ENCODE measurements at regions not wholly inside any gene's neighbourhood (a gene's known extent, or its start where the extent isn't known, plus 50 kb on each side); places are given as distances from the start of the nearest gene placed in this dataset.

DNA sequence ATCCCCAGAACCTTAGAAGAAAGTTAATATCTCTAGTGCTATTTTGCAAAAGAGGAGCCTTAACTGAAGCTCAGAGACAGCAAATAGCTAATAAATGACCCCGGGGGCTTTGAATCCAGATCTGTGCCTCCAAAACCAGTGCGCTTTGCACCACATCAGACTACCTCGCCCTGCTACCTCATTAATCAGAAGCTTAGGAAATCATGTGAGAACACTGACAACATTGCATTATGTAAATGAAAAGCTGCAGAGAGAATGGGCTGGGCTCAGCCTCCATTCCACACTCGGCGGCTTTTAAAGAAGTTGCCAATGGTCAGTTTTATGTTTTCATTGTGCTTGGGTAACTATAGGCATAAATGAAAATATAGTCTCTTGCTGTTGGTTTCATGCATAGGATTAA is 54.0 kb upstream of the STMND1 start:
- no peak for DNase-seq (ENCODE audit: low read depth in 2 of 2)

DNA sequence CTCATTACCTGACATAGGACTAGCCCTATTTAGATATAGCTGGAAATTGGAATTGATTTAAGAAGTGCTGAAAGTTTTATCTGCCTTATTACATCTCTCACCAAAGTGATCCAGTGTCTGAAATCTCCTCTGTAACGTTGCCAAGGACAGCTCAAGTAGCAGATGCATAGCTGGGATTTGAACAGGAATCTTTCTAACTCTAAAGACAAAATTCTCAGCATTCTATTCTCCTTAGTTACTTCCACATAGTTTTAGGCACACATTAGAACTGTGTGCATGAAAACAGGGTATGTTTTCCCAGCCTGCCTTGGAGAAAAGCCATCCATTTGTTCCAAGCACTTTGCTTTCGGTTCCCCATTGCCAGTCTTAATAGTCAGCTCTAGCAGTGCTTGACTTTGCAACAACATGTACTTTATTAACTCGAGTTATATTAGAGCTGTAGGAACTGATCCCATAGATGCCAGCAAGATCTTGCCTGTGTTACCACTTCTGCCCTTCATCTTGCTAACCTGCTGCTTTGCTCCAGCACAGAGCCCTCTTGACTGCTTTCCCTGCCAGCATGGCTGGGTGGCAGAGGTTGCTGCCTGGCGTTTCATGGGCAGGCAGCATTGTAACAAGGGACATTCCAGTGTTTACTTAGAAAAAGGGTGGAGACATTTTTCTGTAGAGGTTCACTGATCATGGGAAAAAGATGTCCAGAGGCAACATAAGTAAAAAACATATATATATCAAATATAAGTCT is 56.1 kb upstream of the STMND1 start:
- no peak for DNase-seq (ENCODE audit: low read depth in 2 of 2)

- no peak for DNase-seq (ENCODE audit: low read depth in 2 of 2)
These were observed 58.7 kb upstream of the STMND1 start for GRCh38 chr6:17043148-17043522.

GRCh38 chr6:17042422-17043147 is 59.3 kb upstream of the STMND1 start:
- no peak for DNase-seq (ENCODE audit: low read depth in 2 of 2)

- DNase-seq (ENCODE audit: low read depth in 2 of 2) = no peak
These were observed 62.6 kb upstream of the STMND1 start for GRCh38 chr6:17039266-17039665.

GRCh38 chr6:17038316-17038715 is 63.5 kb upstream of the STMND1 start:
- DNase-seq (ENCODE audit: low read depth in 2 of 2) = no peak

DNA sequence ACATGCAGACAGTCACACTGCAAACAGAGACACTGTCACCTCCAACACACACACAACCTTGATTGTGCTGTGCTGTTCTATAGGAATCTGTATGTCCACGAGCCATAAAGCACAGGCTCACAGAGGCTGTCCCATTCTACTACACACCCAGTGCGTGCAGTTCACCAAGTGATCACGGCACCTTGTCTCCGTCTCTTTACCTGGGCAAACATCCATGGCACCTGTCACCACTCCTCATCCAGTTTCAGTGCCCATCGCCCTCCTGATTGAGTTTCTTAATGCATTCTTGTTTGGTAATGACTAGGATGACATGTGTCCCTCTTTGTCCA is 65.8 kb upstream of the STMND1 start:
- no peak for DNase-seq (ENCODE audit: low read depth in 2 of 2)

- no peak for DNase-seq (ENCODE audit: low read depth in 2 of 2)
These were observed 66.4 kb upstream of the STMND1 start for GRCh38 chr6:17035257-17036064.

DNA sequence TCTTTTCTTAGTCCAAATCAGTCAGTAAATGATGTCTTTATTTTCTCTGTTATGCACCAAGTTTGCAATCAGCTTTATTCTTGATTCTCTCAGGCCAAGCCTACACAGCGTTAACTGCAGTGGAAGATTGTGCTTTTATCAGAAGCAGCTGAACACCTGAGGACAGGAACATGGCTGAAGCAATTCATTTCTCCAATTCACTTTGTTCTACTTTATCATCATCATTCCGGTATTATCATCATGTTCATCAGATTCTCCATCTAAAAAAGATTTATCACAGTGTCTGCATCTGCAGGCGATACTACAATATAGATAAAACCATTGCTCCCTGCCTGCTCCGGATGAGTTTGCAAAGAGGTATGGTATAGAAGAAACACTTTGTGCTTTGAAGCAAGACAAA is 68.1 kb upstream of the STMND1 start:
- no peak for DNase-seq (ENCODE audit: low read depth in 2 of 2)

GRCh38 chr6:17032988-17033634 is 68.7 kb upstream of the STMND1 start:
- no peak for DNase-seq (ENCODE audit: low read depth in 2 of 2)

- no peak for DNase-seq (ENCODE audit: low read depth in 2 of 2)
These were observed 69.3 kb upstream of the STMND1 start for GRCh38 chr6:17032590-17032987.

- DNase-seq (ENCODE audit: low read depth in 2 of 2) = no peak
These were observed 69.9 kb upstream of the STMND1 start for GRCh38 chr6:17031961-17032360.

GRCh38 chr6:17027441-17027840 is 74.4 kb upstream of the STMND1 start:
- no peak for DNase-seq (ENCODE audit: low read depth in 2 of 2)

- no peak for DNase-seq (ENCODE audit: low read depth in 2 of 2)
These were observed 79.2 kb upstream of the STMND1 start for GRCh38 chr6:17022604-17023003.

GRCh38 chr6:17021539-17021889 is 80.3 kb upstream of the STMND1 start:
- no peak for DNase-seq (ENCODE audit: low read depth in 2 of 2)

DNA sequence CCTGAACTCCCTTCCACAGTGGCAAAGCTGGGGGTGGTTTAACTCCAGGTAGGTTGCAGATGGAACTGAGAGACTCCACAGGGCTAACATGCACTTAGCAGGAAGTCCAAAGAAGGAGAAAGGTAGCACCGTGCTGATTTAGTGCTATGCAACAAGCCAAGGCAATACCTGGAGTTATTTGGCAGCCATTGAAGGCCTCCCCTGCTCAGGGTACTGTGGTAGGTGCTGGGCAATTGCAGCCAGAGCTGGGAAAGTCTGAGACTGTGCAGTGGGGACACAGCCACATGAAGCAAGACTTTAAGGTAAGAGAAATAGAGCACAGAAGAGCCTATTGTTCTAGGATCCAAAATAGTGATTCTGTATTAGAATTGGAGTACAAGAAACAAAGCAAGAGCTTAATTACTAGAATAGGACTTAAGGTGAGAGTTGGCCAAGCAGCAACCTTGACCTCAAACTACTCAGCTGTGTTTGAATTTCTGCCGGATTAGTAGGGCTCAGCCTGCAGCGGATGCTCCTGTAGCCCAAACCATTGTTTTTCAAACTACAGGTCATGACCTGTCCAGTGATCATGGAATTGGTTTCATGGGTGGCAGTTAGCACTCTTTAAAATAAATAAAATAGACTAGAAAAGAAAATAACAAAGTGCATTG is 80.8 kb upstream of the STMND1 start:
- DNase-seq (ENCODE audit: low read depth in 2 of 2) = no peak

DNA sequence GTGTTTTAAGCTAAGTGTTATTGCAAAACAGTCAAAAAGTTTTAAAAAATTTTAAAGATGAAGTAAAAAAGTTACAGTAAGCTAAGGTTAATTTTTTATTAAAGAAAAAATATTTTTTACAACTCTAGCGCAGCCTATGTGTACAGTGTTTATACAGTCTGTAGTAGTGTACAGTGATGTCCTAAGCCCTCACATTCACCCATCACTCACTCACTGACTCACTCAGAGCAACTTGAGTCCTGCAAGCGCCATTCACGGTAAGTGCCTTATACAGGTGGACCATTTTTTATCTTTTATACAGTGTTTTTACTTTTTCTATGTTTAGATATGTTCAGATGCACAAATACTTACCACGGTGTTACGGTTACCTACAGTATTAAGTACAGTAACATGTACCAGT is 83.4 kb upstream of the STMND1 start:
- no peak for DNase-seq (ENCODE audit: low read depth in 2 of 2)

DNA sequence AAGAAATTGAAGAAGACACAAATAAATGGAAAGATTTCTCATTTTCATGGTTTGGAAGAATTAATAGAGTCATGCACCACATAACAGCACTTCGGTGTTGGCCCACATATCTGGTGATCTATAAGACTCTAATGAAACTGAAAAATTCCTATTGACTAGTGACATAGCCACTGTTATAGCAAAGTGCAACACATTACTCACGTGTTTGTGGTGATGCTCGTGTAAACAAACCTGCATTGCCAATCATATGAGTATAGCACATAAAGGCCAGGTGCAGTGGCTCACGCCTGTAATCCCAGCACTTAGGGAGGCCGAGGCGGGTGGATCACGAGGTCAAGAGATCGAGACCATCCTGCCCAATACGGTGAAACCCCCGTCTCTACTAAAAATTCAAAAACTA is 84.4 kb upstream of the STMND1 start:
- DNase-seq (ENCODE audit: low read depth in 2 of 2) = no peak

- peak in 1 of 2 donors; percentile 9 for DNase-seq (ENCODE audit: low read depth in 2 of 2)
These were observed 86.1 kb upstream of the STMND1 start for GRCh38 chr6:17015551-17016381.

DNA sequence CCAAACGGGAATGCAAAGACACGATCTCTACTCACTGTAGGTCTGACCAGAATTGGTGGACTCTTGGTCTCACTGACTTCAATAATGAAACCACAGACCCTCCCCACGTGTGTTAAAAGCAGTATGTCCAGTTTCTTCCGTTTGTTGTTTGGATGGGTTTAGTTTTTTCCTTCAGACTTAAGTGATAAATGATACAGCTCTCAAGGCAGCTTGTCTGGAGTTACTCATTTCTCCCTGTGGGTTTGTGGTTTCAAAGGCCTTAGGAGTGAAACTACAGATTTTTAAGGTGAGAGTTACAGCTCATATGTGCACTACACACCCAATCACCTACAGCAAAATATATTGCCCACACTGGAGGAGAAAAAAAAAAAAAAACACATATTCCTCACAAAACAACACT is 86.7 kb upstream of the STMND1 start:
- DNase-seq (ENCODE audit: low read depth in 2 of 2) = no peak

DNA sequence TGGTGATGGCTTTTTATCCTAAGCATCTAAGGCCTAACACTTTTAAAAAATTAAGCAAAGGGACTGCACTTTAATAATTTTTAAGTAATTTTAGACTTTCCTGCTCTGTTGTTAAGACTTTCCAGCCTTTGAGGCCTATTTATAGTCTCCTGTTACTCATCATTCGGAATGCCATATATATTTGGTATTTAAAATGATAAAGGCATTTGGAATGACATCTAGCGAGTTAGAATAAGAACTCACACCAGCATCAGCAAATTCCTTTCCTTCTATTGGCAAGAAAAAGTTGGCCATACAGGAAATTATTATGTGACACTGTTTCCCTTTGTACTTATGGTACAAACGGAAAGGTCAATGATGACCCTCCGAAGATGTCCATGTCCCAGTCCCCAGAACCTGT is 88.1 kb upstream of the STMND1 start:
- no peak for DNase-seq (ENCODE audit: low read depth in 2 of 2)
